ENCODE measurements at regions not wholly inside any gene's neighbourhood (a gene's known extent, or its start where the extent isn't known, plus 50 kb on each side); places are given as distances from the start of the nearest gene placed in this dataset.
"Not testable (repeated sequence)": the region's sequence is repeated elsewhere in the genome, so short reads cannot be mapped to it uniquely, and the experiment has no call there.

DNA sequence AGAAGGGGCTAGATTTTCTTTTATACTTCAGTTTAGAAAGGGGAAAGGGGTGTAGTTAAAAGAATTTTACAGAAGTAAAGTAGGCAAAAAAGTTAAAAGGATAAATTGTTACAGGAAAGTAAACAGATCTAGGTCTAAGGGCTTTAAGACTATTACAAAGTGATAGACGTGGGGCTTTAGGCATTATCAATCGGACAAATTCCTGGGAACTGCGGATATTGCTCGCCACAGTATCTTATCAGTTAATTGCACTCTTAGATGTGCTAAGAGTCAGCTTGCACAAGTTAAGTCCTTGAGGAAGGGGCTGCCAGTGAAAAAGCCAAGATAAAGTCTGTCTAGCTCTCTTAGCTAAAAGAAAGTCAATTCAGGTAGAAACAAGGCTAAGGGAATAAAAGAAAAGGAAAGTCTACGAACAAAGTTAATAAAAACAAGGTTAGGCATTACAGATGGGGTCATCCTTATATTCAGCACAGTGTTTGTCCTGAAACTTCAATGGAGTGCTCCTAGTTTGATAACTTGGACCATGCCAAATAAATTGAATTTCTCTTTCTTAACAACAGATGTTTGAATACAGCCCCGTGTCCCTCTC lies 125.4 kb downstream of the ART5 start:
- intact Hi-C loops (cut with DNase I); DNase-seq (ENCODE audit: low spot score): not testable (repeated sequence)

DNA sequence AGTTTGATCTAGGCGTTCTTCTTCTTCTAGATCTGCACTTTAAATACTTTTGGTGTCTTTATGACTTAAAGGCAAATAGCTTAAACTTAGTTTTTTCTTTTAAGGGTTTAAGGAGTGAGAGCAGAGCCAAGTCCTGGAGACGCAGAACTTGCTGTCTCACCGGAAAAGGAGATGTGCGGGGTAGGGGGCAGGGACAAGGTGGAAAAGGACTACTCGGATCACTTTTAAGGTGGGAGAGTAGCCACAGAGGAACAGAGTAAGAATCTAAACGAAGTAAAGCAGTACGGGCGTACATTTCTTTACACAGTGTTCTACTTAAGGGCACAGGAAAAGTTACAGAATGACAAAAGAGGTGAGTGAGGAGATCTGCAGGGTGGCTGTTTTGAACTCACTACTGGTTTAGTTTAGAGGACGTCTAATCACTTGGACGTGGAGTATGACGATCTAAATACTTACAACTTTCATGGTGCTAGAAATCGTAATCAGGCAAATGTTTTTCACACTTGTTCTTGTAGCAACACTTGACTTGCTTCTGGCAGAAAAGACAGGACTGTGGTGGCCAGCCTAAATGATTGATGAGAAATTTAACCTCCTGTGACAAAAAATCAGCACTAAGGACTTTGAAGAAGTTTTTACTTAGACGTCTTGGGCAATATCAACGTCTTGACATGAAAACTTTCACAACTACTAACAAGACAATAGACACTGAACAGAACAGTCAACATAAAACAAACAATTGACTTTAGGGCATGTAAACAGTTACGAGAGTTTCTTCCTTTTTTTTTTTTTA lies 127.0 kb downstream of the ART5 start:
- intact Hi-C loops (cut with DNase I); DNase-seq (ENCODE audit: low spot score): not testable (repeated sequence)

DNA sequence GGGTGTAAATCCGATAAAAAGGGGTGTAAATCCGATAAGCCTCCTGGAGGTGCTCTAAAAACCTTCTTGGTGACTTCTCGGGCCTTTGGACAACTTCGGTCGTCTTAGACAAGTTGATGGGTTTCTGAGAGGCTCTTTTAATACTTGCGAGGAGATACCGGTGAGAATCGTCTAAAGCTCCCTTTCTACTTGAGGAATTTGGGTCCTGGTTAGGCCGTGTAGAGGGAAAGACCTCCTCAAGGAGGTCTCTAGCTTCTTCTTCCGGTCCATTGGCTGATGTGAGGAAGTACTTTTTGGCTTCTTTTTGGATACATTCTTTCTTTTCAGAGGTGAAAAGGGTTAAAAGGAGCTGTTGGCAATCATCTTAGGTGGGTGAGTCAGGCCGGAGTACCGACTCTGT lies 128.5 kb downstream of the ART5 start:
- intact Hi-C loops (cut with DNase I); DNase-seq (ENCODE audit: low spot score): not testable (repeated sequence)

GRCh38 chr11:3512751-3513150 lies 129.0 kb downstream of the ART5 start:
- intact Hi-C loops (cut with DNase I); DNase-seq (ENCODE audit: low spot score): not testable (repeated sequence)

DNA sequence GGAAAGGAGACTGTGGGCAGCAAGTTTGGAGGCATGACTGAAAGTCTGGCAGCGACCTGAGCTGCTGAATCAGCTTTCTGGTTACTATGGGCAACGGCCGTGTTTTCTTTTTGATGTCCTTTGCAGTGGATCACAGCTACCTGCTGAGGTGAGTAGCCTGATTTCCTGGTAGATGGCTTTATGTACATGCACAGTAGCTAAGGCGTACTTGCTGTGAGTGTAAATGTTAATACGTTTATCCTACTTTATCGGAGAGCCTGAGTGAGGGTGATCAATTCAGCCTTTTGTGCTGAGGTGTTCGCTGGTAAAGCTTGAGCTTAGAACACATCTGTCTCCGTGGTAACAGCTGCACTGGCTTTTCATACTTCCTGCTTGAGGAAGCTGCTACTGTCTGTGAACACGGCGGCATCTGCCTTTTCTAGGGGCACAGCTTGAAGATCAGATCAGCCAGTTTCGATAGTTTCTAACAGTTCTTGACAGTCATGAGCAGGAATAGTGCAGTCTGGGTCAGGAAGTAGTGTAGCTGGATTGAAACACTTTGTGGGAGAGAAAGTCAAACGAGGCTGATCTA lies 129.6 kb downstream of the ART5 start:
- intact Hi-C loops (cut with DNase I); DNase-seq (ENCODE audit: low spot score): not testable (repeated sequence)

- DNase-seq (ENCODE audit: low spot score); intact Hi-C loops (cut with DNase I): not testable (repeated sequence)
Observed at GRCh38 chr11:3511416-3512132, 130.2 kb downstream of the ART5 start.

- DNase-seq (ENCODE audit: low spot score); intact Hi-C loops (cut with DNase I): not testable (repeated sequence)
Observed at GRCh38 chr11:3509563-3509962, 130.6 kb upstream of the ZNF195 start.

DNA sequence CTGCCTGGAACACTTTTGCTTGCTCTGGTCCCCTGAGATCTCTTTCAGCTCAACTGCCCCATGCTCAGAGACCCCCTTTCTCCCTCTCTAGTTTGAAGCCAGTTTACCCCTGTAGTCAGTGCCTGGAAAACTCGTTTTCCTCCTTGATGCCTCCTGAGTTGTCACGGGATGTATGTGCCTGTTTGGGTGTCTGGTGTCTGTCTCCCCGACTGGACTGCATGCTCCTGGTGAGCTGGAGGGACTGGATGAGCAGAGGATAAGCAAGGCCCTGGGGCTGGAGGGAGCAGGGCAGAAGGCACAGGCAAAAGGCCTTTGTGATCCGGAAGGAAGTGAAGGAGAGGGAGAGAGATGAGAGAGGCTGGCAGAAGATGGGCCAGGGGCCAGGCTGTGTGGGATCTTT lies 120.3 kb upstream of the ZNF195 start:
- intact Hi-C loops (cut with DNase I); DNase-seq (ENCODE audit: low spot score): not testable (repeated sequence)

DNA sequence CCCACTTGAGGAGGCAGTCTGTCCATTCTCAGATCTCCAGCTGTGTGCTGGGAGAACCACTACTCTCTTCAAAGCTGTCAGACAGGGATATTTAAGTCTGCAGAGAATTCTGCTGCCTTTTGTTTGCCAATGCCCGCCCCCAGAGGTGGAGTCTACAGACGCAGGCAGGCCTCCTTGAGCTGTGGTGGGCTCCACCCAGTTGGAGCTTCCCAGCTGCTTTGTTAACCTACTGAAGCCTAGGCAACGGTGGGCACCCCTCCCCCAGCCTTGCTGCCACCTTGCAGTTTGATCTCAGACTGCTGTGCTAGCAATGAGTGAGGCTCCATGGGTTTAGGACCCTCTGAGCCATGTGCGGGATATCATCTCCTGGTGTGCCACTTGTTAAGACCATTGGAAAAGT lies 119.4 kb upstream of the ZNF195 start:
- DNase-seq (ENCODE audit: low spot score); intact Hi-C loops (cut with DNase I): not testable (repeated sequence)

DNA sequence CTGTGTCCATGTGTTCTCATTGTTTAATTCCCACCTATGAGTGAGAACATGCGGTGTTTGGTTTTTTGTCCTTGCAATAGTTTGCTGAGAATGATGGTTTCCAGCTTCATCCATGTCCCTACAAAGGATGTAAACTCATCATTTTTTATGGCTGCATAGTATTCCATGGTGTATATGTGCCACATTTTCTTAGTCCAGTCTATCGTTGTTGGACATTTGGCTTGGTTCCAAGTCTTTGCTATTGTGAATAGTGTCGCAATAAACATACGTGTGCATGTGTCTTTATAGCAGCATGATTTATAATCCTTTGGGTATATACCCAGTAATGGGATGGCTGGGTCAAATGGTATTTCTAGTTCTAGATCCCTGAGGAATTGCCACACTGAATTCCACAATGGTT lies 114.2 kb upstream of the ZNF195 start:
- DNase-seq (ENCODE audit: low spot score); intact Hi-C loops (cut with DNase I): not testable (repeated sequence)

DNA sequence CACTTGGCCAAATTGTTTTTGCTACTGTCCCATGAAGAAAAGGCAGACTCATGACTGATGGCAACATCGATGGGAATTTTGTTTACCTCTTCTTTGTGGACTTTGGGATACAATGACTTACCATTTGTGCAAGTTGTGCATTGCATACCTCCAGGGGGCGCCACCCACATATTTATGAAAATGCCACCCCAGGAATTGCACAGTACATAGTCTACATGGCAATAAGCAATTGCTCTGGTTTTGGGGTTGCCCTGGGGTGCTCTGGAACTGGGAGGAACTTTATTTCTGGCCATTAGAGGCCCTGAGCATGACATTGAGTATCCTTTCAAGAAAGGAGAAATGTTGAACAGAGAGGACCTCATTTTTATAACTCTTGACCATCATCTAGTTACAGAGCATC lies 109.1 kb upstream of the ZNF195 start:
- intact Hi-C loops (cut with DNase I); DNase-seq (ENCODE audit: low spot score): not testable (repeated sequence)

GRCh38 chr11:3485737-3486136 lies 106.8 kb upstream of the ZNF195 start:
- DNase-seq (ENCODE audit: low spot score); intact Hi-C loops (cut with DNase I): not testable (repeated sequence)

GRCh38 chr11:3476937-3477885 lies 98.3 kb upstream of the ZNF195 start:
- not testable (repeated sequence) for DNase-seq (ENCODE audit: low spot score)

GRCh38 chr11:3476084-3476936 lies 97.4 kb upstream of the ZNF195 start:
- DNase-seq (ENCODE audit: low spot score); intact Hi-C loops (cut with DNase I): not testable (repeated sequence)

More at GRCh38 chr11:3476937-3477885, 98.3 kb upstream of the ZNF195 start:
- intact Hi-C loops (cut with DNase I), result not testable (repeated sequence)

DNA sequence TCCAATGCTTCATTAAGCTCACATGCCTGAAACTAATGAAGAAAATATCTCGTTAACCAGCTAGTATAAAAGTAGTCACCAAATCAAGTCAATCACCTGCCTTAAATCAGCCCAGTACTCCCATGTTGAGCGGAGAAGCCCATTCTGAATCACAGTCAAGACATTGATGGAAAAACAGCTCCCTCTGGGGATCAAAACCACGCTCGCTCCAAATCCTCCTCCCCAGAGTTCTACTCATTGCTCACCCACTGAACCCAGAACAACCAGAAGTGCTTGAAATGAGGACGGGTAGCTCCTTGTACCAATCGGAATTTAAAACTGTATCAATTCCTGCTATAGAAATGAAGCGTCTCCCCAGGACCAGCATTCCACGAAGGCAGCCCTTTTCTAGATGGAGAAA lies 90.0 kb upstream of the ZNF195 start:
- DNase-seq (ENCODE audit: low spot score); intact Hi-C loops (cut with DNase I): not testable (repeated sequence)

GRCh38 chr11:3467599-3467998 lies 88.7 kb upstream of the ZNF195 start:
- intact Hi-C loops (cut with DNase I); DNase-seq (ENCODE audit: low spot score): not testable (repeated sequence)

DNA sequence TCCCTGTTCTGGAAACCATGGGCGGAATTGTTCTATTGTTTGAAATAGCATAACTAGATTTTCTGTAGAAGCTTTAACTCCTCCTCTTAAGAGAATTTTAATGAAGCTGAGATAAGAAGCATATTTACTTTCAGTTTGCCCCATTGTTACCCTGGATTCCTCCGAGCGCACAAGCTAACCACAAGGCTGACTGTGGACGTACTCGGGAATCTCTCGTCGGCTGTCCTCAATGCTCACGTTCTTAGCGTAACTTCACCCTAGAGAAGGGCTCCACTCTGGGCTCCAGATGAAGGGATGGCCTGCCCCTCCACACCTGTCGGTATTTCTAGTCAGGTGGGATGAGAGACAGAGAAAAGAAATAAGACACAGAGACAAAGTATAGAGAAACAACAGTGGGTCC lies 76.7 kb upstream of the ZNF195 start:
- intact Hi-C loops (cut with DNase I), result not testable (repeated sequence)

DNA sequence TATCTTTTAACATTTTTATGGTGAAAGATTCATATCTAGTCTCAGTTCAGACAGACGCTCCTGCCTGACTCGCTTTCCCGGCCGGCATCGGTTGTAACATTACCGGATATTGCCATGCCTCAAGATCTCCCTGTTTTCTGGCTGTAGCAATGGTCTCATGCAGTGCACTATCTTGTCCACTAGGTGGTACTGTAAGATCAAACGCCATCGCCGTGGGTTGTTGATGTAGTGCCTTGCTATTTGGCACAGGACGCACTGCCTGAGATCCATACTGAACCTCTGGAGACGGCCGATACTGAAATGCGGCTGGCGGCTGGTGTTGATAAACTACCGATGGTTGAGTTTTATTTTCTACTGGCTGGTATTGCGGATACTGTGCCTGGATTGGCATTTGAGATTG lies 75.9 kb upstream of the ZNF195 start:
- peak; percentile 78 for DNase-seq (ENCODE audit: low spot score)
- intact Hi-C loops (cut with DNase I), result not testable (repeated sequence)

More for the DNA sequence above, 76.7 kb upstream of the ZNF195 start:
- not testable (repeated sequence) for DNase-seq (ENCODE audit: low spot score)

Data from cardiac septum (tissue), 1 donor.